MM.1S (cell line): ENCODE measurements at regions not wholly inside any gene's neighbourhood (a gene's known extent, or its start where the extent isn't known, plus 50 kb on each side); places are given as distances from the start of the nearest gene placed in this dataset.

Experiments used
- DNase-seq: peaks from one replicate; pipeline ENCODE4 v3.0.0-alpha.2; 2015
- H2AFZ ChIP-seq: fragments of 300-600 bp; sonication (generic); 2 replicates; pipeline ENCODE4 v1.6.0; 2016; ENCODE audit warnings: antibody characterized with exemption, low read length
- H3F3A ChIP-seq: fragments of 300-600 bp; sonication (generic); 2 replicates; pipeline ENCODE4 v1.6.1; 2016; ENCODE audit warnings: mild to moderate bottlenecking, antibody characterized with exemption, low read length, moderate library complexity, mixed read lengths; ENCODE audit not compliant: insufficient read depth
- H3K27ac ChIP-seq: fragments of 300-600 bp; sonication (generic); 2 replicates; pipeline ENCODE4 v1.5.1; 2016; ENCODE audit warnings: mild to moderate bottlenecking, low read length
- H3K27me3 ChIP-seq: fragments of 300-600 bp; sonication (generic); replicated peaks from 2 replicates; pipeline ENCODE4 v1.6.0; 2016; ENCODE audit warnings: low read length; ENCODE audit not compliant: insufficient read depth
- H3K36me3 ChIP-seq: fragments of 300-600 bp; sonication (generic); replicated peaks from 2 replicates; pipeline ENCODE4 v1.6.1; 2016; ENCODE audit warnings: mild to moderate bottlenecking, low read length, mixed read lengths; ENCODE audit not compliant: insufficient read depth
- H3K4me1 ChIP-seq: fragments of 300-600 bp; sonication (generic); 2 replicates; pipeline ENCODE4 v1.6.1; 2016; ENCODE audit warnings: low read length, mixed read lengths
- H3K4me2 ChIP-seq: fragments of 300-600 bp; sonication (generic); 2 replicates; pipeline ENCODE4 v1.6.0; 2016; ENCODE audit warnings: low read depth, low read length
- H3K4me3 ChIP-seq: fragments of 300-600 bp; sonication (generic); 2 replicates; pipeline ENCODE4 v1.5.1; 2016; ENCODE audit warnings: low read length, mixed read lengths
- H3K79me2 ChIP-seq: fragments of 300-600 bp; sonication (generic); 2 replicates; pipeline ENCODE4 v1.6.1; 2016; ENCODE audit warnings: mixed run types, low read length, mixed read lengths
- H3K9ac ChIP-seq: fragments of 300-600 bp; sonication (generic); 2 replicates; pipeline ENCODE4 v1.6.1; 2016; ENCODE audit warnings: low read length, mixed read lengths
- H3K9me2 ChIP-seq: fragments of 300-600 bp; sonication (generic); replicated peaks from 2 replicates; pipeline ENCODE4 v1.6.1; 2016; ENCODE audit warnings: mild to moderate bottlenecking, low read length, mixed read lengths; ENCODE audit not compliant: insufficient read depth
- H3K9me3 ChIP-seq: fragments of 300-600 bp; sonication (generic); replicated peaks from 2 replicates; pipeline ENCODE4 v1.6.1; 2016; ENCODE audit warnings: mild to moderate bottlenecking, low read length, mixed read lengths; ENCODE audit not compliant: insufficient read depth
- H4K20me1 ChIP-seq: fragments of 300-600 bp; sonication (generic); 2 replicates; pipeline ENCODE4 v1.6.1; 2016; ENCODE audit warnings: mild to moderate bottlenecking, low read length, moderate library complexity, mixed read lengths; ENCODE audit not compliant: insufficient read depth
- EZH2 ChIP-seq: fragments of 300-600 bp; sonication (generic); optimal IDR thresholded peaks from 2 replicates; pipeline ENCODE3; 2017; ENCODE audit warnings: low read depth, mild to moderate bottlenecking, antibody characterized with exemption, low read length, mixed read lengths
- EZH2phosphoT487 ChIP-seq: fragments of 300-600 bp; sonication (generic); IDR thresholded peaks from 2 replicates; pipeline ENCODE4 v1.6.1; 2018; ENCODE audit warnings: antibody characterized with exemption, low read length
- TF ChIP-seq, protein P1 (sequence below): fragments of 300-600 bp; sonication (generic); IDR thresholded peaks from 2 replicates; pipeline ENCODE4 v1.5.1; 2016; ENCODE audit warnings: antibody characterized with exemption, low read length, mixed read lengths

GRCh38 chr14:100435459-100435858 lies 112.3 kb downstream of the SLC25A47 start:
- H3F3A ChIP-seq: no peaks in the 10 kb centered on the region
- no peaks in the 10 kb centered on the region for H3K9me2 ChIP-seq
- no peaks in the 10 kb centered on the region for H4K20me1 ChIP-seq
- no peak for DNase-seq
- no peaks in the 10 kb centered on the region for H3K27me3 ChIP-seq
- H3K27ac ChIP-seq: no peak overlapping the region
- no peak overlapping the region for H3K9ac ChIP-seq
- no peak for TF ChIP-seq EZH2phosphoT487
- H3K4me1 ChIP-seq: no peaks in the 10 kb centered on the region
- no peak overlapping the region for H3K4me2 ChIP-seq
- H2AFZ ChIP-seq: no peak overlapping the region
- H3K36me3 ChIP-seq: no peaks in the 10 kb centered on the region
- no peaks in the 10 kb centered on the region for H3K79me2 ChIP-seq
- no peak overlapping the region for H3K4me3 ChIP-seq
- H3K9me3 ChIP-seq: no peaks in the 10 kb centered on the region

GRCh38 chr14:100436745-100437406 lies 113.7 kb downstream of the SLC25A47 start:
- H3K4me2 ChIP-seq: no peak overlapping the region

GRCh38 chr14:100438271-100438670 lies 115.1 kb downstream of the SLC25A47 start:
- Histone ChIP-seq H3K4me2 (no peak overlapping the region), H3K4me1 (no peaks in the 10 kb centered on the region), H3K9me3 (no peaks in the 10 kb centered on the region), H3K79me2 (no peaks in the 10 kb centered on the region), H3K27ac (no peak overlapping the region), H3K27me3 (no peaks in the 10 kb centered on the region), H3K36me3 (no peaks in the 10 kb centered on the region), H2AFZ (no peak overlapping the region), H3K4me3 (no peak overlapping the region), H3K9ac (no peak overlapping the region), H3K9me2 (no peaks in the 10 kb centered on the region), H4K20me1 (no peaks in the 10 kb centered on the region), H3F3A (no peaks in the 10 kb centered on the region)
- no peak for DNase-seq
- TF ChIP-seq, protein P1, sequence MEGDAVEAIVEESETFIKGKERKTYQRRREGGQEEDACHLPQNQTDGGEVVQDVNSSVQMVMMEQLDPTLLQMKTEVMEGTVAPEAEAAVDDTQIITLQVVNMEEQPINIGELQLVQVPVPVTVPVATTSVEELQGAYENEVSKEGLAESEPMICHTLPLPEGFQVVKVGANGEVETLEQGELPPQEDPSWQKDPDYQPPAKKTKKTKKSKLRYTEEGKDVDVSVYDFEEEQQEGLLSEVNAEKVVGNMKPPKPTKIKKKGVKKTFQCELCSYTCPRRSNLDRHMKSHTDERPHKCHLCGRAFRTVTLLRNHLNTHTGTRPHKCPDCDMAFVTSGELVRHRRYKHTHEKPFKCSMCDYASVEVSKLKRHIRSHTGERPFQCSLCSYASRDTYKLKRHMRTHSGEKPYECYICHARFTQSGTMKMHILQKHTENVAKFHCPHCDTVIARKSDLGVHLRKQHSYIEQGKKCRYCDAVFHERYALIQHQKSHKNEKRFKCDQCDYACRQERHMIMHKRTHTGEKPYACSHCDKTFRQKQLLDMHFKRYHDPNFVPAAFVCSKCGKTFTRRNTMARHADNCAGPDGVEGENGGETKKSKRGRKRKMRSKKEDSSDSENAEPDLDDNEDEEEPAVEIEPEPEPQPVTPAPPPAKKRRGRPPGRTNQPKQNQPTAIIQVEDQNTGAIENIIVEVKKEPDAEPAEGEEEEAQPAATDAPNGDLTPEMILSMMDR: no peak
- TF ChIP-seq EZH2: no peak
- TF ChIP-seq EZH2phosphoT487: no peak

More at GRCh38 chr14:100436745-100437406, 113.7 kb downstream of the SLC25A47 start:
- Histone ChIP-seq H3K9ac (no peak overlapping the region), H4K20me1 (no peaks in the 10 kb centered on the region), H3K4me3 (no peak overlapping the region), H3K27ac (no peak overlapping the region), H3K79me2 (no peaks in the 10 kb centered on the region), H3K4me1 (no peaks in the 10 kb centered on the region), H3F3A (no peaks in the 10 kb centered on the region), H3K27me3 (no peaks in the 10 kb centered on the region), H3K36me3 (no peaks in the 10 kb centered on the region), H3K9me2 (no peaks in the 10 kb centered on the region), H3K9me3 (no peaks in the 10 kb centered on the region), H2AFZ (no peak overlapping the region)
- DNase-seq: no peak
- no peak for TF ChIP-seq EZH2phosphoT487
- TF ChIP-seq, protein P1: no peak
- no peak for TF ChIP-seq EZH2
